HCT116 (cell line): ENCODE measurements at regions not wholly inside any gene's neighbourhood (a gene's known extent, or its start where the extent isn't known, plus 50 kb on each side); places are given as distances from the start of the nearest gene placed in this dataset.

Experiments
- EZH2 ChIP-seq: fragments of 200-600 bp; sonication (generic); IDR thresholded peaks from 2 replicates; pipeline ENCODE4 v1.6.1; 2017; ENCODE audit warnings: antibody characterized with exemption, mixed run types
- POLR2A ChIP-seq: IDR thresholded peaks from 2 replicates; pipeline ENCODE4 v1.7.0; 2011; ENCODE audit warnings: borderline replicate concordance; ENCODE audit not compliant: insufficient read depth, insufficient read length; ENCODE audit errors: extremely low read depth
- YY1 ChIP-seq: IDR thresholded peaks from 2 replicates; pipeline ENCODE4 v1.6.1; 2011; ENCODE audit warnings: low read length, low read depth, moderate library complexity, mild to moderate bottlenecking; ENCODE audit not compliant: insufficient replicate concordance; ENCODE audit errors: extremely low read depth

GRCh38 chr6:84282550-84282949, 55.1 kb upstream of the CEP162 start:
- TF ChIP-seq YY1 (no peak), POLR2A (no peak), EZH2 (no peak)
